Astrocyte of the spinal cord (primary cell): ENCODE measurements at regions not wholly inside any gene's neighbourhood (a gene's known extent, or its start where the extent isn't known, plus 50 kb on each side); places are given as distances from the start of the nearest gene placed in this dataset.
A peak's percentile ranks its signal among the peaks of the same experiment; 100 is the strongest.
"Not testable (repeated sequence)": the region's sequence is repeated elsewhere in the genome, so short reads cannot be mapped to it uniquely, and the experiment has no call there.

Source experiments
- DNase-seq: peaks from one replicate; pipeline ENCODE4 v3.0.0; 2011; ENCODE audit warnings: low read depth, low spot score
- H3K4me3 ChIP-seq: 2 replicates; pipeline ENCODE4 v1.5.1; 2011; ENCODE audit warnings: low read depth, mild to moderate bottlenecking, low read length, moderate library complexity
- CTCF ChIP-seq: IDR thresholded peaks from 2 replicates; pipeline ENCODE4 v1.5.1; 2012; ENCODE audit warnings: low read depth, mild to moderate bottlenecking, low read length, inconsistent platforms
- in situ Hi-C: cut with HindIII; loops from 2 replicates; pipeline ENCODE4 v1.10.0; 2017; ENCODE audit warnings: low sequenced_read_pairs

GRCh38 chr18:7178568-7178967 is 52.3 kb upstream of the LRRC30 start:
- H3K4me3 ChIP-seq, in situ Hi-C loops, DNase-seq: not testable (repeated sequence)

- peak; percentile 73 for DNase-seq
- in situ Hi-C loops, result no loop called here
- no peak overlapping the region for H3K4me3 ChIP-seq
- TF ChIP-seq CTCF, result peak; percentile 83
Observed at GRCh38 chr18:7177116-7177744, 53.7 kb upstream of the LRRC30 start.

GRCh38 chr18:7174344-7175095 is 56.4 kb upstream of the LRRC30 start:
- no peak overlapping the region for H3K4me3 ChIP-seq
- no peak for TF ChIP-seq CTCF
- in situ Hi-C loops, result no loop called here
- DNase-seq, result no peak

- DNase-seq, result no peak
- no peak for TF ChIP-seq CTCF
- in situ Hi-C loops, result no loop called here
- no peak overlapping the region for H3K4me3 ChIP-seq
Observed at GRCh38 chr18:7173216-7173615, 55.6 kb upstream of the LAMA1 start.

GRCh38 chr18:7172611-7173010 is 55.0 kb upstream of the LAMA1 start:
- no peak for DNase-seq
- TF ChIP-seq CTCF, result no peak
- in situ Hi-C loops, result no loop called here
- no peak overlapping the region for H3K4me3 ChIP-seq

GRCh38 chr18:7170292-7170691 is 52.7 kb upstream of the LAMA1 start:
- in situ Hi-C loops, result no loop called here
- DNase-seq, result no peak
- no peak for TF ChIP-seq CTCF
- H3K4me3 ChIP-seq, result no peak overlapping the region

- in situ Hi-C loops, result no loop called here
- DNase-seq, result no peak
- TF ChIP-seq CTCF, result no peak
- H3K4me3 ChIP-seq, result no peak overlapping the region
Observed at GRCh38 chr18:7169601-7170000, 52.0 kb upstream of the LAMA1 start.
